HG03196 (cell line): ENCODE measurements at regions not wholly inside any gene's neighbourhood (a gene's known extent, or its start where the extent isn't known, plus 50 kb on each side); places are given as distances from the start of the nearest gene placed in this dataset.
A peak's percentile ranks its signal among the peaks of the same experiment; 100 is the strongest.

Experiments used
- ATAC-seq: cut with Tn5 transposase; IDR thresholded peaks from one replicate; pipeline ENCODE4 v1.9.1; 2021; ENCODE audit not compliant: unreplicated experiment

DNA sequence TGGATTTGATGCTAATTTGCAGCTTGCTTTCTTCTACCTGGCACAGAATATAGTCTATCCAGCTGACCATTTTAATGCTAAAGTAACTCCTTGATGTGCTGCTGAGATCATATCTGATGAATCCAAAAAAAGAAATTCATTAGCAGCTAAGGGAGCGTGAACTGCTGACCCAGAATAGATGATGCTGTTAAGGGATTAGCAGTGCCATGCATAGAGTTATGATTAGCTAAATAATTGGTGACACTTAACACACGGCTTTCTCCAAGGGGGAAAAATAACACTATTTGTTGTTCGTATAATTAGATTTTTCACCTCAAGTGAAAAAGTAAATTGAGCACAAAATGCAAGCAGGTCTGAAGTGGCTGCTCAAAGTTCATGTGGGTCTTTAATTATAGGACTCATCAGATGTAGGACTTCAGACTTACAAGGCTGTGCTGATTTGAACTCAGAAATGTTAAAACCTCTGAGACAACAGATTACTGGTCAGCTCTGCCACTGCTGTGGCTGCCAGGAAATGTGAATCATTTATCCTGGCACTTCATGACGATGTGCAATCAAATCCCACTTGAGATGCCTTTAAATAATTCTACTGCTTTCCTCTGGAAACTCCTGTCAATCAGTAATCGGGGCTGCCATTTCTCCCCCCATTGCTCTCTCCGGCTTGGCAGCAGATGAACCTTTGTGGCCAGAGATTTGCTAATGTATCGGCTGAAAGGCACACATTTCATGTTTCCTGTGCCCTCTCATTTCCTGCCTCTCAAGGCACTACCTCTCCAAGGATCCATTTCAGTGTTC is 291.6 kb upstream of the C9orf72 start:
- no peak for ATAC-seq

DNA sequence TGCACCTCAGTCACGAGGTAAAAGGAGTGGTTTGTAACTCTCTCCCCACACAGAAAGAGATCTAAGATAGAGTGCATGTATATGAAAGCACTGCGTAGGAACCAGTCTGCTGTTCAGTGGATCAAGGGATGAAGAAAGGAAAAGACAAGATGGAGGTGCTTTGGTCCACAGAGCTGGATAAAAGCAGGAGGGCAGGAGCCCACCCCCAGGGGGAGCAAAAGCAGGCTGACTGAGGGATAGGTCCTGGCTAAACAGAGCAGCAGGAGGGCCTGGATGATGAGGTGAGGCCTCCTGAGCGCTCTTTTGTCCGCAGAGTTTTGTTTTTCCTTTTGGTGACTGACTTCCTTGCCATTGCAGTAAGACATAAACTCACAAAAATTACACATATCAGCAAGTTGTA is 293.5 kb upstream of the C9orf72 start:
- no peak for ATAC-seq

DNA sequence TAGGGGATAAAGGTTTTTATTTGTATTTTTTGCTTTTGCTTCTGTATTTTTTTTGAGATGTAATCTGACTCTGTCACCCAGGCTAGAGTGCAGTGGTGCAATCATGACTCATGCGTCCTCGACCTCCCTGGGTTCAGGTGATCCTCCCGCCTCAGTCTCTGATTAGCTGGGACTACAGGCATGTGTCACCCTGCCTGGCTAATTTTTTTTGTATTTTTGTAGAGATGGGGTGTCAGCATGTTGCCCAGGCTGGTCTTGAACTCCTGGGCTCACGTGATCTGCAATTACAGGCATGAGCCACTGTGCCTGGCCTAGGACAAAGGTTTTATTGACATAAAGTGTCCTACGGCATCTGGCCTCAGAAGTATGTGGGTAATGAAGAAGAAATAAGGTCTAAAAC is 297.1 kb upstream of the C9orf72 start:
- no peak for ATAC-seq

DNA sequence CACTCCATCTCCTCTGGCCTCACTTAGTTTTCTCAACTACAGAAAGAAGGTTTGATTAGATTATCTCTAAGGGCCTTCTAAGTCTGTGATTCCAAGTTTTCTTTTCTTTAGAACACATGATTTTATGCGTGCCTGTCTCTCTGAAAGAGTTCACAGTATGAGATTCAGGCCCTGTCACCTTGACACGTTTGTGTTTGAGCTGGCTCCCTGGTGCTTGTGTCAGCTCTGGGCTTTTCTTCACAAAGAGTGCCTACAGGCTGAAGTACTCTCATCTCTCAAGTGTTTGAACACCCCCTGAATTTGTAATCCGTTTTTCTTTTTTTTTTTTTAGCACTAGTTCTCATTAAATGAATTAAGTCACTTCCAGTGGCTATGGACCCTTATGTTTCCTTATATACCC is 306.9 kb upstream of the C9orf72 start:
- ATAC-seq: no peak

DNA sequence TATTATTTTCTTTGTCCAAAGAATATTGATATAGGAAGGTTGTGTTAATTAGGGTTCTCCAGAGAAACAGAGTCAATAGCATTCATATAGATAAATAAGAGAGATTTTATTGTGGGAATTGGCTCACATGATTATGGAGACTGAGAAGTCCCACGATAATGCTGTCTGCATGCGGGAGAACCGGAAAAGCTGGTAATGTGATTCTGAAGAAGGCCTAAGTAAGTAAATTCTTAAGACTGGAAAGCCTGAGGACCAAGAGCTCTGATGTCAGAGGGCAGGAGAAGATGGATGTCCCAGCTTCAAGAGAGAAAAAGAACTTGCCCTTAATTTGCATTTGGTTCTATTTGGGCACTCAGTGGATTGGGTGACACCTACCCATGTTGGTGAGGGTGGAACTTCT is 307.4 kb upstream of the C9orf72 start:
- ATAC-seq: no peak

DNA sequence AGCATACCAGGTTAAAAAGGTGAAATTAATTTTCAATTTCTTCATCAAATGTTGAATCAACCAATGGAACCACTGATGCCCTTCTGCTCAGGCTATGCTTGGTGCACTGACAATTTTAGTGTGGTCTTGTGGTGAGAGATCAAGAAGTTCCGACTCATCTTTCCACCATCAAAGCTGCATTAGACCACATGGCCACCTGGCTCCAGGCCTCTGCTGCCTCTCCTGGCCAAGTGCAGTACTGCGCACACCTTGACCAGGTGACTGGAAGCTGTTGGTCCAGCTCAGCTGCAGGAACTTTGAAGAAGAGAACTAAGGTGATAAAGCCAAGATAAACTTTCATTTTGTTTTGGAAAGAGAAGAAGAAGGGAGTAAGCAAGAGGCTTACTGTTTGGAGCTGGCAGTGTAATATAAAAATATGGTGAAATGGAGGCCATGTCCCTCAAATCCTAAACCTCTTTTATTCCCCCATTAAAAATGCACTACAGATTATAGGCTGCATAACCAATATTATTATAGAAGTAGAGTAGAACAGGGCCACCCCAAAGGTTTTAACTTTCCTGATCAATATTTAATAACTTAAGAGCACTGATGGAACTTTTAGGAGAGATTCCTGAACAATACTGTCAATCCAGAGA is 315.5 kb upstream of the C9orf72 start:
- peak; percentile 92 for ATAC-seq

- no peak for ATAC-seq
Observed at GRCh38 chr9:27924502-27924901, 351.2 kb upstream of the C9orf72 start.

GRCh38 chr9:27925815-27926214 is 352.5 kb upstream of the C9orf72 start:
- no peak for ATAC-seq

GRCh38 chr9:27929841-27930240 is 356.6 kb upstream of the C9orf72 start:
- no peak for ATAC-seq

GRCh38 chr9:27933210-27934025 is 360.1 kb upstream of the C9orf72 start:
- no peak for ATAC-seq

DNA sequence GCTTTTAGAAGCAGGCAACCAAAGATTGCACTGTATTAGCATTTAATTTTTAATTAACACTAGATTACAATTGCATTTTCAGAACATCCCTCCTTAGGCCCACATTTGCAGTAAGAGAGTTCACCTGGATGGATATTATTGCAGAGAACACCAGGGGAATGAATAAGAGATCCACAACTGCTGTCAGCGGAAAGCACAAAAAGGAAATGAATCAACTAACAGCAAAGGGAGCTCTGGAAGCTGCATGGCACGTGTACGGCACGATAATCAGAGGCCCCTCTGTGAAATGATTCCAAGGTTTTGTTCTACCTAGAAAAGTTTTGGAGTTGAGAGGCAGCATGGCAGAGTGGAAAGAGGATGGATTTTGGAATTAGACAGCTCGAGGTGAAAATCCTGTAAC is 361.2 kb upstream of the C9orf72 start:
- ATAC-seq: no peak

- no peak for ATAC-seq
Observed at GRCh38 chr9:27939186-27939585, 365.9 kb upstream of the C9orf72 start.

GRCh38 chr9:27940535-27940934 is 367.3 kb upstream of the C9orf72 start:
- ATAC-seq: no peak

- no peak for ATAC-seq
Observed at GRCh38 chr9:27943501-27943900, 370.2 kb upstream of the C9orf72 start.

DNA sequence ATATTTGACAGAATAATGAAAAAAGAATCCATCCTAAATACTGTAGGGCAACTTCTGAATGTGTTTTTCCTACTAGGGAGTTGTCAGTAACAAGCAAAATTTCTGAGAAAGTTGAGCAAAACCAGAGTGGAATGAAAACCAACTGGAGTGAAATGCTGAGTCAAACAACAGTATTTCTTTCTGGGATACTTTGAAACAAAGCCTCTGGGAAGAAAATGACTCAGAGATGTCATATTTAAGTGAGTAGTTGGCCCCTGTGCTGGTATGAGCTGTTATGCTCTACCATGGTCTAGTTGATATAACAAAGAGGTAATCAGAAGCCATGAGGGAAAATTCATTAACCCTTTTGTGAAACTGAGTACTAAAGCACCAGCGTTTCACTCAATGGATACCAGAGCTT is 372.1 kb upstream of the C9orf72 start:
- ATAC-seq: no peak

GRCh38 chr9:27950382-27950781 is 377.1 kb upstream of the C9orf72 start:
- no peak for ATAC-seq

- no peak for ATAC-seq
Observed at GRCh38 chr9:27954858-27955257, 381.6 kb upstream of the C9orf72 start.

DNA sequence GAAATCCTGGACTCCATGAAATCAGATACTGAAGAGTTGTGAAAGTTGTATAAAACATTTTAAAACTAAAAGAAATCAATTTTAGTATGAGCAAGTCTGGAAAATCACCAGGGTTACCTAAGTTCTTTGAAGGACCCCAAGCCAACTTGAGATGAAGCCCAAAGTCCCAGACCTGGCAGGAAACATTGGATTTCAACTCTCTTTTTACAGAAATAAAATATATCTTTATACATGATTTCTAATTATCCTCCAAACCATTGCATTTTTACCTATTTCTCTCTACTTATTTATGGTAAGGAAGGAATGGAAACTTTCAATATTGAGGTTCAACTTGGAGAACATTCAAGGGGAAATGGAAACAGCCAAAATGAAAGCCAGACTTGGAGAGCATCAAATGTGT is 390.6 kb upstream of the C9orf72 start:
- ATAC-seq: no peak

DNA sequence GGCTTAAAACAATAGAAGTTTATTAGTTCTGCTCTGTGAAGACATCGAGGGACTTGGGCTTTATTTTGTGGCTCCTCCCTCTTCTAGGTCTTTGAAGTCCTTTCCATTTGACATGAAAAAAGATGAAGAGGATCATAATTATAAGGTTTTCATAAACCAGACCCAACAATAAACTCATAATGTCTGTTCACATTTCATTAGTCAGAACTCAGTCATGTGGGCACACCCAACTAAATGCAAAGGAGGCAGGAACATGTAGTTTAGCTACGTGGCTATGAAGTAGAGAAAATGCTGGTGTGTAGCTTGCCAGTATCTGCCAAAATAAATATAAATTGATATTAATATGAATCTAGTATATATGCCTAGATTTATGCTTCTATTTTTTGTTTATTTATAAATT is 393.9 kb upstream of the C9orf72 start:
- no peak for ATAC-seq

GRCh38 chr9:27977931-27978330 is 404.6 kb upstream of the C9orf72 start:
- ATAC-seq: no peak

- ATAC-seq: no peak
Observed at GRCh38 chr9:27985714-27986113, 412.4 kb upstream of the C9orf72 start.

DNA sequence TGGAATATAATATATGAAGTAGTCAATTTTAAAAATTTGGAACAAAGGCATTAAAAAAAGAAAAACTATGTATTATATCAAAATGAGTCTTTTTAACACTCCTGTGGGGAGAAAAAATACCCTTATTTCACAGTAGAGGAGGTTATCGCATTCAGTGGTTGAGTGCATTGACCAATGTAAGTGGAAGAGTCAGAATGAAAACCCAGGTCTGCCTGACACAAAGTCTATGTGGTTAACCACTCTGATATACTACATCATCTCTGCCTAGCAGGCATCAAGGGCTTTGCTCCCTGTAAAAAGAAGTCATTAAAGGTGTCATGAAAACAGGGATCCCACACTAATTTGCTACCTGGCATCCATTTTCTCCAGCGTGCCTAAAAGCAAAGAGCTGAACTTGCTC is 417.2 kb upstream of the C9orf72 start:
- ATAC-seq: no peak
